ENCODE measurements at regions not wholly inside any gene's neighbourhood (a gene's known extent, or its start where the extent isn't known, plus 50 kb on each side); places are given as distances from the start of the nearest gene placed in this dataset.

- TF ChIP-seq GATA3 (IDR thresholded peaks at IDR 0.05; ENCODE audit: low read depth, low read length) (no peak), GATA2 (IDR thresholded peaks at IDR 0.05; ENCODE audit: low read depth, low read length) (no peak)
These were observed 62.7 kb upstream of the CREB5 start for GRCh38 chr7:28349637-28350036.

Data from SH-SY5Y (cell line).